GM12878 (cell line): ENCODE measurements at regions not wholly inside any gene's neighbourhood (a gene's known extent, or its start where the extent isn't known, plus 50 kb on each side); places are given as distances from the start of the nearest gene placed in this dataset.

Source experiments
- ATAC-seq: fragments of 200-7000 bp; cut with Tn5 transposase; 3 replicates; pipeline ENCODE4 v1.9.1; 2020; ENCODE audit warnings: mild to moderate bottlenecking, moderate library complexity
- BruUV-seq: library from RNA; stranded (reverse); fragments of 400-500 nt; replicated peaks from 2 replicates; lab custom pipeline; 2021; lab: Mats Ljungman, UMichigan
- CTCF ChIA-PET: fragments of 300-600 bp; sonication (Branson Sonifier 250); formaldehyde crosslinking; extraction: SDS; loops from one replicate; lab custom pipeline; 2021; ENCODE audit warnings: inconsistent platforms; lab: Yijun Ruan, JAX
- POLR2A ChIA-PET: fragments of 350-600 bp; formaldehyde crosslinking; extraction: SDS; loops from one replicate; lab custom pipeline; 2021; ENCODE audit warnings: inconsistent platforms; lab: Charles Lee
- RAD21 ChIA-PET: fragments of 300-600 bp; sonication (Branson Sonifier 250); formaldehyde crosslinking; loops from one replicate; lab custom pipeline; 2023; ENCODE audit warnings: antibody characterized with exemption; ENCODE audit not compliant: unreplicated experiment; lab: Charles Lee
- SMC1A ChIA-PET: fragments of 300-600 bp; sonication (Branson Sonifier 250); formaldehyde crosslinking; loops from one replicate; lab custom pipeline; 2023; ENCODE audit not compliant: unreplicated experiment, uncharacterized antibody; lab: Charles Lee
- DNase-seq: peaks from one replicate; pipeline ENCODE4 v3.0.0-alpha.2; 2011; ENCODE audit warnings: low read depth, low spot score
- FAIRE-seq: peaks from 3 replicates; lab custom pipeline; 2011; peaks lifted over from hg19 to GRCh38; lab: Jason Lieb, UNC
- H2AFZ ChIP-seq: 2 replicates; pipeline ENCODE4 v1.6.0; 2011; ENCODE audit warnings: low read depth, low read length, control low read depth; ENCODE audit not compliant: control insufficient read depth
- H3K27ac ChIP-seq: 2 replicates; pipeline ENCODE4 v1.5.1; 2011; ENCODE audit warnings: control low read depth; ENCODE audit not compliant: control insufficient read depth, insufficient read depth
- H3K27me3 ChIP-seq, 2 experiments: replicated peaks in 1 of 2; 2 replicates each; pipeline versions ENCODE4 v1.6.0 to v1.6.1; 2011; ENCODE audit warnings: low read length in 1 of 2; ENCODE audit not compliant: control insufficient read depth in 2 of 2, insufficient read depth in 2 of 2
- H3K36me3 ChIP-seq, 2 experiments: 2 replicates each; pipeline ENCODE4 v1.5.1; 2011; ENCODE audit warnings: low read length in 1 of 2; ENCODE audit not compliant: control insufficient read depth in 2 of 2, insufficient read depth in 2 of 2
- H3K4me1 ChIP-seq: 2 replicates; pipeline ENCODE4 v1.6.1; 2011; ENCODE audit warnings: mild to moderate bottlenecking, low read length, moderate library complexity, mixed read lengths; ENCODE audit not compliant: control insufficient read depth, insufficient read depth
- H3K4me2 ChIP-seq: 2 replicates; pipeline ENCODE4 v1.6.0; 2011; ENCODE audit warnings: control low read depth; ENCODE audit not compliant: control insufficient read depth, insufficient read depth
- H3K4me3 ChIP-seq: fragments of 200-600 bp; sonication (generic); 2 replicates; pipeline ENCODE4 v1.5.1; 2016
- H3K79me2 ChIP-seq: 2 replicates; pipeline ENCODE4 v1.6.0; 2011; ENCODE audit warnings: low read length; ENCODE audit not compliant: control insufficient read depth, insufficient read depth
- H3K9ac ChIP-seq: 2 replicates; pipeline ENCODE4 v1.8.0; 2011; ENCODE audit warnings: low read length, control low read depth, mixed read lengths; ENCODE audit not compliant: control insufficient read depth, insufficient read depth
- H3K9me3 ChIP-seq: replicated peaks from 3 replicates; pipeline ENCODE4 v1.5.1; 2011; ENCODE audit warnings: mild to moderate bottlenecking, low read length; ENCODE audit not compliant: control insufficient read depth, insufficient read depth
- H4K20me1 ChIP-seq: 2 replicates; pipeline ENCODE4 v1.6.0; 2011; ENCODE audit not compliant: control insufficient read depth, insufficient read depth
- CHD1 ChIP-seq: IDR thresholded peaks from 2 replicates; pipeline ENCODE4 v1.6.1; 2012; ENCODE audit warnings: low read depth, low read length, improper control_type of control experiment
- ESRRA ChIP-seq: IDR thresholded peaks from 2 replicates; pipeline ENCODE4 v1.6.1; 2012; ENCODE audit warnings: mild to moderate bottlenecking, low read length, improper control_type of control experiment
- MTA3 ChIP-seq: IDR thresholded peaks from 2 replicates; pipeline ENCODE4 v1.6.1; 2012; ENCODE audit warnings: low read length, inconsistent platforms, borderline replicate concordance
- MXI1 ChIP-seq: fragments of 150-350 bp; IDR thresholded peaks from 2 replicates; pipeline ENCODE4 v1.6.1; 2011; ENCODE audit warnings: low read depth, mild to moderate bottlenecking, inconsistent platforms, low read length, improper control_type of control experiment
- NR2C1 ChIP-seq: fragments of 450-650 bp; IDR thresholded peaks from 2 replicates; pipeline ENCODE4 v1.6.1; 2017; ENCODE audit warnings: antibody characterized with exemption, mild to moderate bottlenecking, moderate library complexity
- POLR2AphosphoS5 ChIP-seq: IDR thresholded peaks from 2 replicates; pipeline ENCODE4 v1.6.1; 2011; ENCODE audit warnings: mild to moderate bottlenecking, low read length, inconsistent platforms
- RB1 ChIP-seq: fragments of 450-650 bp; formaldehyde crosslinking; IDR thresholded peaks from 2 replicates; pipeline ENCODE4 v1.6.1; 2017; ENCODE audit warnings: mild to moderate bottlenecking, borderline replicate concordance
- SIX5 ChIP-seq: IDR thresholded peaks from 2 replicates; pipeline ENCODE4 v1.6.1; 2011; ENCODE audit warnings: mild to moderate bottlenecking, low read depth, low read length, moderate library complexity; ENCODE audit not compliant: severe bottlenecking
- SRF ChIP-seq, 2 experiments: IDR thresholded peaks; 2 replicates each; pipeline ENCODE4 v1.6.1; 2011; ENCODE audit warnings: low read depth in 2 of 2, low read length in 2 of 2, mild to moderate bottlenecking in 1 of 2, moderate library complexity in 1 of 2
- YY1 ChIP-seq: IDR thresholded peaks from 2 replicates; pipeline ENCODE4 v1.6.1; 2011; ENCODE audit warnings: low read depth, mild to moderate bottlenecking, low read length
- WGBS: methylation state at CpG from one replicate; pipeline ENCODE4 v1.1.6; 2016; ENCODE audit warnings: low lambda C conversion rate; ENCODE audit not compliant: insufficient replicate concordance, insufficient coverage; ENCODE audit errors: missing lambda C conversion rate; 5-methylcytosine and 5-hydroxymethylcytosine counted together
- in situ Hi-C: fragments of 300-500 bp; cut with MboI; formaldehyde crosslinking; loops from 9 replicates; pipeline ENCODE4 v1.14.3; 2018; ENCODE audit warnings: mixed read lengths
- intact Hi-C: fragments of 100-400 bp; cut with micrococcal nuclease; formaldehyde crosslinking; loops from one replicate; pipeline ENCODE4 v1.14.2; 2022; ENCODE audit not compliant: unreplicated experiment
- TF ChIP-seq, protein P1 (sequence below): fragments of 450-650 bp; IDR thresholded peaks from 2 replicates; pipeline ENCODE4 v1.6.1; 2017; ENCODE audit warnings: low read depth, mild to moderate bottlenecking, moderate library complexity
- TF ChIP-seq, protein P2 (sequence below): fragments of 450-650 bp; IDR thresholded peaks from 2 replicates; pipeline ENCODE4 v1.6.1; 2017; ENCODE audit warnings: borderline replicate concordance
- TF ChIP-seq, protein P3 (sequence below): IDR thresholded peaks from 2 replicates; pipeline ENCODE4 v1.6.1; 2011; ENCODE audit warnings: borderline replicate concordance, low read depth, mild to moderate bottlenecking, moderate library complexity, low read length; ENCODE audit not compliant: insufficient read depth, poor library complexity, severe bottlenecking
- TF ChIP-seq, protein P4 (sequence below): fragments of 150-350 bp; IDR thresholded peaks from 2 replicates; pipeline ENCODE4 v1.6.1; 2016; ENCODE audit warnings: low read depth, low read length

DNA sequence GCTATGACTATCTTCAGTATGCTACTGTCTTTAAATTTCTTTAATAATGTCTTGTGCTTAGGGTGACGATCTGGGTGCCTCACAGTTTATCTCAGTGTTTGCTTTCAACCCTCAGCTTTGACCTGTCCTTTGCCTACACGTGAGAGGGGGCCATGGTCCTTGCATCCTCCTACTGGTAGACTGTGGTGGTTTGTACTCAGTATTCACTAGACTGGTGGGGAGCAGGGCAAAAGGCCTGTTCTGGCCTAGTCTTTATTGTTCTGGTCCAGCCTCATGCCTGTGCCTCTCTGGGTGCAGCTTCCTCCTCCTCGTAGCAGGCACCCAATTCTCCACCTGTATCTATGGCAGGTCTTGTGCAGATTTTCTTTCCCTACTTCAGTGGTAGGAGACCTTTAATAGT, 354.9 kb downstream of the CD109 start:
- Histone ChIP-seq H3K4me1 (no peaks in the 10 kb centered on the region), H2AFZ (no peak overlapping the region)
- SMC1A ChIA-PET, result no interaction called here
- TF ChIP-seq SIX5 (no peak), NR2C1 (no peak), RB1 (no peak), YY1 (no peak), CHD1 (no peak), POLR2AphosphoS5 (no peak), ESRRA (no peak), MTA3 (no peak), MXI1 (no peak), SRF (IDR thresholded peaks at IDR 0.05; ENCODE audit: low read depth in 2 of 2, low read length in 2 of 2) (no peak)
- TF ChIP-seq, protein P1, sequence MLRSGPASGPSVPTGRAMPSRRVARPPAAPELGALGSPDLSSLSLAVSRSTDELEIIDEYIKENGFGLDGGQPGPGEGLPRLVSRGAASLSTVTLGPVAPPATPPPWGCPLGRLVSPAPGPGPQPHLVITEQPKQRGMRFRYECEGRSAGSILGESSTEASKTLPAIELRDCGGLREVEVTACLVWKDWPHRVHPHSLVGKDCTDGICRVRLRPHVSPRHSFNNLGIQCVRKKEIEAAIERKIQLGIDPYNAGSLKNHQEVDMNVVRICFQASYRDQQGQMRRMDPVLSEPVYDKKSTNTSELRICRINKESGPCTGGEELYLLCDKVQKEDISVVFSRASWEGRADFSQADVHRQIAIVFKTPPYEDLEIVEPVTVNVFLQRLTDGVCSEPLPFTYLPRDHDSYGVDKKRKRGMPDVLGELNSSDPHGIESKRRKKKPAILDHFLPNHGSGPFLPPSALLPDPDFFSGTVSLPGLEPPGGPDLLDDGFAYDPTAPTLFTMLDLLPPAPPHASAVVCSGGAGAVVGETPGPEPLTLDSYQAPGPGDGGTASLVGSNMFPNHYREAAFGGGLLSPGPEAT, result no peak
- TF ChIP-seq, protein P2, sequence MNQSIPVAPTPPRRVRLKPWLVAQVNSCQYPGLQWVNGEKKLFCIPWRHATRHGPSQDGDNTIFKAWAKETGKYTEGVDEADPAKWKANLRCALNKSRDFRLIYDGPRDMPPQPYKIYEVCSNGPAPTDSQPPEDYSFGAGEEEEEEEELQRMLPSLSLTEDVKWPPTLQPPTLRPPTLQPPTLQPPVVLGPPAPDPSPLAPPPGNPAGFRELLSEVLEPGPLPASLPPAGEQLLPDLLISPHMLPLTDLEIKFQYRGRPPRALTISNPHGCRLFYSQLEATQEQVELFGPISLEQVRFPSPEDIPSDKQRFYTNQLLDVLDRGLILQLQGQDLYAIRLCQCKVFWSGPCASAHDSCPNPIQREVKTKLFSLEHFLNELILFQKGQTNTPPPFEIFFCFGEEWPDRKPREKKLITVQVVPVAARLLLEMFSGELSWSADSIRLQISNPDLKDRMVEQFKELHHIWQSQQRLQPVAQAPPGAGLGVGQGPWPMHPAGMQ, result no peak
- TF ChIP-seq, protein P3, sequence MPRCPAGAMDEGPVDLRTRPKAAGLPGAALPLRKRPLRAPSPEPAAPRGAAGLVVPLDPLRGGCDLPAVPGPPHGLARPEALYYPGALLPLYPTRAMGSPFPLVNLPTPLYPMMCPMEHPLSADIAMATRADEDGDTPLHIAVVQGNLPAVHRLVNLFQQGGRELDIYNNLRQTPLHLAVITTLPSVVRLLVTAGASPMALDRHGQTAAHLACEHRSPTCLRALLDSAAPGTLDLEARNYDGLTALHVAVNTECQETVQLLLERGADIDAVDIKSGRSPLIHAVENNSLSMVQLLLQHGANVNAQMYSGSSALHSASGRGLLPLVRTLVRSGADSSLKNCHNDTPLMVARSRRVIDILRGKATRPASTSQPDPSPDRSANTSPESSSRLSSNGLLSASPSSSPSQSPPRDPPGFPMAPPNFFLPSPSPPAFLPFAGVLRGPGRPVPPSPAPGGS, result no peak
- TF ChIP-seq, protein P4, sequence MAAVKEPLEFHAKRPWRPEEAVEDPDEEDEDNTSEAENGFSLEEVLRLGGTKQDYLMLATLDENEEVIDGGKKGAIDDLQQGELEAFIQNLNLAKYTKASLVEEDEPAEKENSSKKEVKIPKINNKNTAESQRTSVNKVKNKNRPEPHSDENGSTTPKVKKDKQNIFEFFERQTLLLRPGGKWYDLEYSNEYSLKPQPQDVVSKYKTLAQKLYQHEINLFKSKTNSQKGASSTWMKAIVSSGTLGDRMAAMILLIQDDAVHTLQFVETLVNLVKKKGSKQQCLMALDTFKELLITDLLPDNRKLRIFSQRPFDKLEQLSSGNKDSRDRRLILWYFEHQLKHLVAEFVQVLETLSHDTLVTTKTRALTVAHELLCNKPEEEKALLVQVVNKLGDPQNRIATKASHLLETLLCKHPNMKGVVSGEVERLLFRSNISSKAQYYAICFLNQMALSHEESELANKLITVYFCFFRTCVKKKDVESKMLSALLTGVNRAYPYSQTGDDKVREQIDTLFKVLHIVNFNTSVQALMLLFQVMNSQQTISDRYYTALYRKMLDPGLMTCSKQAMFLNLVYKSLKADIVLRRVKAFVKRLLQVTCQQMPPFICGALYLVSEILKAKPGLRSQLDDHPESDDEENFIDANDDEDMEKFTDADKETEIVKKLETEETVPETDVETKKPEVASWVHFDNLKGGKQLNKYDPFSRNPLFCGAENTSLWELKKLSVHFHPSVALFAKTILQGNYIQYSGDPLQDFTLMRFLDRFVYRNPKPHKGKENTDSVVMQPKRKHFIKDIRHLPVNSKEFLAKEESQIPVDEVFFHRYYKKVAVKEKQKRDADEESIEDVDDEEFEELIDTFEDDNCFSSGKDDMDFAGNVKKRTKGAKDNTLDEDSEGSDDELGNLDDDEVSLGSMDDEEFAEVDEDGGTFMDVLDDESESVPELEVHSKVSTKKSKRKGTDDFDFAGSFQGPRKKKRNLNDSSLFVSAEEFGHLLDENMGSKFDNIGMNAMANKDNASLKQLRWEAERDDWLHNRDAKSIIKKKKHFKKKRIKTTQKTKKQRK, result no peak
- TF ChIP-seq, all 136 proteins: peak for 0
- no peak for DNase-seq
- CTCF ChIA-PET, result interaction anchor here (0.6 kb wide), 1 partner anchor 1161 kb away, joined by 5 read pairs; no protein-coding TSS in a partner anchor
- POLR2A ChIA-PET, result no interaction called here
- Histone ChIP-seq H3K27me3 (no peaks in the 10 kb centered on the region; a peak in 2 of 4 replicates), H3K9ac (no peak overlapping the region), H3K27ac (no peak overlapping the region), H4K20me1 (no peaks in the 10 kb centered on the region), H3K9me3 (no peaks in the 10 kb centered on the region), H3K4me3 (no peak overlapping the region), H3K36me3 (no peaks in the 10 kb centered on the region), H3K79me2 (no peaks in the 10 kb centered on the region), H3K4me2 (no peak overlapping the region)
- no peak for FAIRE-seq
- intact Hi-C loops (no loop called here), in situ Hi-C loops (no loop called here)
- RAD21 ChIA-PET, result no interaction called here
- ATAC-seq, result no peak
- no TSS peak for BruUV-seq
- 3% methylated on average over 3 of the region's 3 CpGs for WGBS
